Activated CD4-positive, alpha-beta T cell treated with anti-CD3 and anti-CD28 coated beads for 1 hour (primary cell): ENCODE measurements at regions not wholly inside any gene's neighbourhood (a gene's known extent, or its start where the extent isn't known, plus 50 kb on each side); places are given as distances from the start of the nearest gene placed in this dataset.

ENCODE experiments used
- DNase-seq: peaks from one replicate; pipeline ENCODE4 v3.0.0-alpha.2; 2020

GRCh38 chr1:221164951-221165838 is 286.0 kb downstream of the HLX start:
- no peak for DNase-seq

- DNase-seq = no peak
Measured at GRCh38 chr1:221165839-221166500, 286.7 kb downstream of the HLX start.

- no peak for DNase-seq
Measured at GRCh38 chr1:221166559-221167318, 287.5 kb downstream of the HLX start.

GRCh38 chr1:221169447-221169889 is 290.2 kb downstream of the HLX start:
- no peak for DNase-seq

- DNase-seq = no peak
Measured at GRCh38 chr1:221170171-221170570, 290.9 kb downstream of the HLX start.

- DNase-seq = no peak
Measured at GRCh38 chr1:221171768-221172167, 292.5 kb downstream of the HLX start.

- DNase-seq = no peak
Measured at GRCh38 chr1:221172841-221173240, 293.6 kb downstream of the HLX start.

- no peak for DNase-seq
Measured at GRCh38 chr1:221174330-221174993, 295.2 kb downstream of the HLX start.

GRCh38 chr1:221175249-221175648 is 296.0 kb downstream of the HLX start:
- no peak for DNase-seq

- no peak for DNase-seq
Measured at GRCh38 chr1:221180704-221181368, 301.6 kb downstream of the HLX start.

GRCh38 chr1:221182791-221183533 is 303.7 kb downstream of the HLX start:
- no peak for DNase-seq

GRCh38 chr1:221184131-221184794 is 305.0 kb downstream of the HLX start:
- DNase-seq = no peak

GRCh38 chr1:221187174-221187573 is 307.9 kb downstream of the HLX start:
- DNase-seq = no peak

- no peak for DNase-seq
Measured at GRCh38 chr1:221188458-221188857, 309.2 kb downstream of the HLX start.

GRCh38 chr1:221190249-221190648 is 311.0 kb downstream of the HLX start:
- DNase-seq = no peak

GRCh38 chr1:221192055-221192454 is 312.8 kb downstream of the HLX start:
- no peak for DNase-seq

GRCh38 chr1:221200464-221200863 is 321.2 kb downstream of the HLX start:
- DNase-seq = no peak

GRCh38 chr1:221201773-221202172 is 322.5 kb downstream of the HLX start:
- no peak for DNase-seq

GRCh38 chr1:221203224-221204054 is 324.2 kb downstream of the HLX start:
- peak; percentile 24 for DNase-seq
